ENCODE measurements at regions not wholly inside any gene's neighbourhood (a gene's known extent, or its start where the extent isn't known, plus 50 kb on each side); places are given as distances from the start of the nearest gene placed in this dataset.

DNA sequence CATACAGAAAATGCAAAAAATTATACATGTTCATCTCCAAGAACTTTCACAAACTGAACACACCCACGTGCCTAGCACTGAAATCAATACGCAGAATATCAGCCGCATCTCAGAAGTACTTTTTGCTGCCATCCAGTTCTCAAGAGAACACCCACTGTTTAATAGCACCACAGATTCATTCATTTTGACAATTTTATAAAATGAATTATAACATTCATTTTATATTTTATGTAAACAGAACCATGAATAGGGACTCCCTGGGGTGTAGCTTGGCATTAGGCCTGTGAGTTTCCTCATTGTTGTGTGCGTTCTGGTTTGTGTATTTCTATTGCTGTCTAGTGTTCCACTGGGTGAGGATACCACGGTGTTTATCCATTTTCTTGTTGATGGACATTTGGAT, 77.3 kb upstream of the PIP4K2A start:
- no peak overlapping the region for H2AK5ac ChIP-seq (ENCODE audit: low read depth, low read length)
- H4K8ac ChIP-seq (ENCODE audit: low read depth, low read length): no peak overlapping the region
- WGBS, 2 donors (ENCODE audit: extremely low coverage in 2 of 2, insufficient read length in 2 of 2, insufficient replicate concordance in 1 of 2): no CpG with 5 or more reads among the region's 5 CpGs
- no peaks in the 10 kb centered on the region for H3K79me1 ChIP-seq (ENCODE audit: low read depth, low read length)
- no peak overlapping the region for H3K4me2 ChIP-seq (ENCODE audit: insufficient read depth, low read length, poor library complexity, severe bottlenecking)
- H2BK15ac ChIP-seq (ENCODE audit: low read length): no peak overlapping the region
- no peak overlapping the region for H3K4ac ChIP-seq (ENCODE audit: low read length)
- no peak overlapping the region for H4K91ac ChIP-seq (ENCODE audit: low read depth, low read length, poor library complexity)
- H3K4me1 ChIP-seq (ENCODE audit: control insufficient read depth in 2 of 2, insufficient read depth in 1 of 2, low read depth in 1 of 2, low read length in 2 of 2): no peaks in the 10 kb centered on the region
- no peak overlapping the region for H2BK5ac ChIP-seq (ENCODE audit: low read length)
- H3K4me3 ChIP-seq (ENCODE audit: low read length in 2 of 2): no peak overlapping the region
- DNase-seq (ENCODE audit: low spot score): no peak
- no peak overlapping the region for H3K23ac ChIP-seq (ENCODE audit: low read depth, low read length, poor library complexity)
- H3K14ac ChIP-seq (ENCODE audit: low read length): no peak overlapping the region
- no peak overlapping the region for H2BK12ac ChIP-seq (ENCODE audit: low read length)
- H2BK120ac ChIP-seq (ENCODE audit: low read depth, low read length): no peak overlapping the region
- H3K36me3 ChIP-seq (replicated peaks in 1 of 2; ENCODE audit: control insufficient read depth in 2 of 2, insufficient read depth in 2 of 2, low read length in 2 of 2): no peaks in the 10 kb centered on the region
- H3K27ac ChIP-seq (replicated peaks; ENCODE audit: low read length): no peak overlapping the region
- H3K9me3 ChIP-seq (replicated peaks in 1 of 2; ENCODE audit: control insufficient read depth in 2 of 2, insufficient read depth in 1 of 2, low read depth in 1 of 2, low read length in 2 of 2): no peaks in the 10 kb centered on the region
- H3K27me3 ChIP-seq (ENCODE audit: control insufficient read depth in 3 of 3, insufficient read depth in 3 of 3, low read depth in 1 of 3, low read length in 3 of 3): no peaks in the 10 kb centered on the region
- no peak overlapping the region for H3K9ac ChIP-seq (ENCODE audit: low read depth, low read length, poor library complexity)
- no peak overlapping the region for H3K18ac ChIP-seq (ENCODE audit: low read length)
- no peak overlapping the region for H2AFZ ChIP-seq (ENCODE audit: low read length)

DNA sequence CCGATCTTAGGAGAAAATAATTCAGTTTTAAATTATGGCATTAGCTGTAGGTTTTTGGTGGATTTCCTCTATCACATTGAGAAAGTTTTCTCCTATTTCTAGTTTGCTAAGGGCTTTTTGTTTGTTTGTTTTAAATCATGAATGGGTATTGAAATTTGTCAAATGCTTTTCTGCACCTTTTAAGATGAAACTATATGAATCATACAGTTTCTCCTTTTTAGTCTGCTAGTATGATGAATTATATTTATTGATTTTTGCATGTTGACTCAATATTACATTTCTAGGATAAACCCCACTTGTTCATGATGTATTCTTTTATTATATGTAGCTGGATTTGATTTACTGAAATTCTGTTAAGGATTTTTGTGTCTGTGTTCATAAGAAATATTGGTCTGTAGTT, 70.3 kb upstream of the PIP4K2A start:
- H2BK5ac ChIP-seq (ENCODE audit: low read length): no peak overlapping the region
- H3K27me3 ChIP-seq (ENCODE audit: control insufficient read depth in 3 of 3, insufficient read depth in 3 of 3, low read depth in 1 of 3, low read length in 3 of 3): no peaks in the 10 kb centered on the region
- no peak overlapping the region for H3K9ac ChIP-seq (ENCODE audit: low read depth, low read length, poor library complexity)
- no peak overlapping the region for H2BK120ac ChIP-seq (ENCODE audit: low read depth, low read length)
- no peak overlapping the region for H3K18ac ChIP-seq (ENCODE audit: low read length)
- H2BK15ac ChIP-seq (ENCODE audit: low read length): no peak overlapping the region
- no peaks in the 10 kb centered on the region for H3K36me3 ChIP-seq (replicated peaks in 1 of 2; ENCODE audit: control insufficient read depth in 2 of 2, insufficient read depth in 2 of 2, low read length in 2 of 2)
- H3K27ac ChIP-seq (replicated peaks; ENCODE audit: low read length): no peak overlapping the region
- no peak for DNase-seq (ENCODE audit: low spot score)
- no peak overlapping the region for H3K23ac ChIP-seq (ENCODE audit: low read depth, low read length, poor library complexity)
- H3K4me1 ChIP-seq (ENCODE audit: control insufficient read depth in 2 of 2, insufficient read depth in 1 of 2, low read depth in 1 of 2, low read length in 2 of 2): no peaks in the 10 kb centered on the region
- no peak overlapping the region for H3K4me3 ChIP-seq (ENCODE audit: low read length in 2 of 2)
- no peak overlapping the region for H2AFZ ChIP-seq (ENCODE audit: low read length)
- H3K4ac ChIP-seq (ENCODE audit: low read length): no peak overlapping the region
- H2BK12ac ChIP-seq (ENCODE audit: low read length): no peak overlapping the region
- H4K91ac ChIP-seq (ENCODE audit: low read depth, low read length, poor library complexity): no peak overlapping the region
- H2AK5ac ChIP-seq (ENCODE audit: low read depth, low read length): no peak overlapping the region
- no peak overlapping the region for H3K4me2 ChIP-seq (ENCODE audit: insufficient read depth, low read length, poor library complexity, severe bottlenecking)
- no peak overlapping the region for H4K8ac ChIP-seq (ENCODE audit: low read depth, low read length)
- H3K9me3 ChIP-seq (replicated peaks in 1 of 2; ENCODE audit: control insufficient read depth in 2 of 2, insufficient read depth in 1 of 2, low read depth in 1 of 2, low read length in 2 of 2): no peaks in the 10 kb centered on the region
- H3K79me1 ChIP-seq (ENCODE audit: low read depth, low read length): no peaks in the 10 kb centered on the region
- no peak overlapping the region for H3K14ac ChIP-seq (ENCODE audit: low read length)
- no CpG with 5 or more reads among the region's 1 CpG for WGBS, 2 donors (ENCODE audit: extremely low coverage in 2 of 2, insufficient read length in 2 of 2, insufficient replicate concordance in 1 of 2)

GRCh38 chr10:22783807-22784206, 69.4 kb upstream of the PIP4K2A start:
- no peak overlapping the region for H4K8ac ChIP-seq (ENCODE audit: low read depth, low read length)
- no peak overlapping the region for H2BK120ac ChIP-seq (ENCODE audit: low read depth, low read length)
- H2BK5ac ChIP-seq (ENCODE audit: low read length): no peak overlapping the region
- H3K4me3 ChIP-seq (ENCODE audit: low read length in 2 of 2): no peak overlapping the region
- no CpG with 5 or more reads among the region's 3 CpGs for WGBS, 2 donors (ENCODE audit: extremely low coverage in 2 of 2, insufficient read length in 2 of 2, insufficient replicate concordance in 1 of 2)
- no peak overlapping the region for H2BK12ac ChIP-seq (ENCODE audit: low read length)
- no peaks in the 10 kb centered on the region for H3K79me1 ChIP-seq (ENCODE audit: low read depth, low read length)
- no peak overlapping the region for H2BK15ac ChIP-seq (ENCODE audit: low read length)
- no peak overlapping the region for H2AK5ac ChIP-seq (ENCODE audit: low read depth, low read length)
- no peak overlapping the region for H3K23ac ChIP-seq (ENCODE audit: low read depth, low read length, poor library complexity)
- no peak overlapping the region for H3K4me2 ChIP-seq (ENCODE audit: insufficient read depth, low read length, poor library complexity, severe bottlenecking)
- no peaks in the 10 kb centered on the region for H3K36me3 ChIP-seq (replicated peaks in 1 of 2; ENCODE audit: control insufficient read depth in 2 of 2, insufficient read depth in 2 of 2, low read length in 2 of 2)
- H3K27me3 ChIP-seq (ENCODE audit: control insufficient read depth in 3 of 3, insufficient read depth in 3 of 3, low read depth in 1 of 3, low read length in 3 of 3): no peaks in the 10 kb centered on the region
- no peak overlapping the region for H3K9ac ChIP-seq (ENCODE audit: low read depth, low read length, poor library complexity)
- no peak overlapping the region for H3K14ac ChIP-seq (ENCODE audit: low read length)
- no peak overlapping the region for H3K18ac ChIP-seq (ENCODE audit: low read length)
- H4K91ac ChIP-seq (ENCODE audit: low read depth, low read length, poor library complexity): no peak overlapping the region
- H2AFZ ChIP-seq (ENCODE audit: low read length): no peak overlapping the region
- no peaks in the 10 kb centered on the region for H3K9me3 ChIP-seq (replicated peaks in 1 of 2; ENCODE audit: control insufficient read depth in 2 of 2, insufficient read depth in 1 of 2, low read depth in 1 of 2, low read length in 2 of 2)
- no peak for DNase-seq (ENCODE audit: low spot score)
- no peak overlapping the region for H3K4ac ChIP-seq (ENCODE audit: low read length)
- H3K4me1 ChIP-seq (ENCODE audit: control insufficient read depth in 2 of 2, insufficient read depth in 1 of 2, low read depth in 1 of 2, low read length in 2 of 2): no peaks in the 10 kb centered on the region
- no peak overlapping the region for H3K27ac ChIP-seq (replicated peaks; ENCODE audit: low read length)

DNA sequence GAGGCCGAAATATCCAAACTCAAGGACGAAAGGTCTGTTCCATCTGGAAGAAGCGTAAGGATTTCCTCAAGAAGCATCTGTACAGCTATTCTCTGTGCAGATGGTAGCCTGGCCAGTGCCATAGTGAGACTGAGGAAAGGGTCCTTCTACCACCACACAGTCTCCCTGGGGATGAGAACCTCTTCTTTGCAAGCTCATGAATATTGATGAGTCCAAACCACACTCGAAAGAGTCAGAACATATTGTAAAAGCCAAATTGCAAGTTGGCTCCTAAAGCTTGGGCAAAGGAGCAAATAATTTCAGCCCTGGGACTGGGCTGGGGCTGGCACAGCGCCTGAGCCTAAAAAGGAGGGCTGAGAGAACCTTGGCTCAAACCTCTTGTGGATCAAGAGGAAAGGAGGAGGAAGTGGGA, 66.1 kb upstream of the PIP4K2A start:
- no peaks in the 10 kb centered on the region for H3K79me1 ChIP-seq (ENCODE audit: low read depth, low read length)
- H3K14ac ChIP-seq (ENCODE audit: low read length): no peak overlapping the region
- peaks cover 0 to 2% of the 10 kb centered on the region in 2 donors for H3K9me3 ChIP-seq (replicated peaks in 1 of 2; ENCODE audit: control insufficient read depth in 2 of 2, insufficient read depth in 1 of 2, low read depth in 1 of 2, low read length in 2 of 2)
- no peaks in the 10 kb centered on the region for H3K27me3 ChIP-seq (ENCODE audit: control insufficient read depth in 3 of 3, insufficient read depth in 3 of 3, low read depth in 1 of 3, low read length in 3 of 3)
- H2BK120ac ChIP-seq (ENCODE audit: low read depth, low read length): no peak overlapping the region
- no peak overlapping the region for H2AK5ac ChIP-seq (ENCODE audit: low read depth, low read length)
- H3K4ac ChIP-seq (ENCODE audit: low read length): no peak overlapping the region
- no peak overlapping the region for H2AFZ ChIP-seq (ENCODE audit: low read length)
- no peak overlapping the region for H3K27ac ChIP-seq (replicated peaks; ENCODE audit: low read length)
- DNase-seq (ENCODE audit: low spot score): no peak
- no peak overlapping the region for H3K4me2 ChIP-seq (ENCODE audit: insufficient read depth, low read length, poor library complexity, severe bottlenecking)
- H3K4me3 ChIP-seq (ENCODE audit: low read length in 2 of 2): no peak overlapping the region
- no peak overlapping the region for H3K23ac ChIP-seq (ENCODE audit: low read depth, low read length, poor library complexity)
- no peak overlapping the region for H4K91ac ChIP-seq (ENCODE audit: low read depth, low read length, poor library complexity)
- no peak overlapping the region for H2BK5ac ChIP-seq (ENCODE audit: low read length)
- no peak overlapping the region for H3K9ac ChIP-seq (ENCODE audit: low read depth, low read length, poor library complexity)
- WGBS, 2 donors (ENCODE audit: extremely low coverage in 2 of 2, insufficient read length in 2 of 2, insufficient replicate concordance in 1 of 2): no CpG with 5 or more reads among the region's 5 CpGs
- no peak overlapping the region for H2BK15ac ChIP-seq (ENCODE audit: low read length)
- H4K8ac ChIP-seq (ENCODE audit: low read depth, low read length): no peak overlapping the region
- no peak overlapping the region for H3K18ac ChIP-seq (ENCODE audit: low read length)
- H2BK12ac ChIP-seq (ENCODE audit: low read length): no peak overlapping the region
- no peaks in the 10 kb centered on the region for H3K4me1 ChIP-seq (ENCODE audit: control insufficient read depth in 2 of 2, insufficient read depth in 1 of 2, low read depth in 1 of 2, low read length in 2 of 2)
- H3K36me3 ChIP-seq (replicated peaks in 1 of 2; ENCODE audit: control insufficient read depth in 2 of 2, insufficient read depth in 2 of 2, low read length in 2 of 2): no peaks in the 10 kb centered on the region

Measured in neuronal stem cell (in vitro differentiated cells).